GM12878 (cell line): ENCODE measurements at regions not wholly inside any gene's neighbourhood (a gene's known extent, or its start where the extent isn't known, plus 50 kb on each side); places are given as distances from the start of the nearest gene placed in this dataset.
A peak's percentile ranks its signal among the peaks of the same experiment; 100 is the strongest.

Source experiments
- ATAC-seq: fragments of 200-7000 bp; cut with Tn5 transposase; 3 replicates; pipeline ENCODE4 v1.9.1; 2020; ENCODE audit warnings: mild to moderate bottlenecking, moderate library complexity
- BruUV-seq: library from RNA; stranded (reverse); fragments of 400-500 nt; replicated peaks from 2 replicates; lab custom pipeline; 2021; lab: Mats Ljungman, UMichigan
- CTCF ChIA-PET: fragments of 300-600 bp; sonication (Branson Sonifier 250); formaldehyde crosslinking; extraction: SDS; loops from one replicate; lab custom pipeline; 2021; ENCODE audit warnings: inconsistent platforms; lab: Yijun Ruan, JAX
- POLR2A ChIA-PET: fragments of 350-600 bp; formaldehyde crosslinking; extraction: SDS; loops from one replicate; lab custom pipeline; 2021; ENCODE audit warnings: inconsistent platforms; lab: Charles Lee
- RAD21 ChIA-PET: fragments of 300-600 bp; sonication (Branson Sonifier 250); formaldehyde crosslinking; loops from one replicate; lab custom pipeline; 2023; ENCODE audit warnings: antibody characterized with exemption; ENCODE audit not compliant: unreplicated experiment; lab: Charles Lee
- SMC1A ChIA-PET: fragments of 300-600 bp; sonication (Branson Sonifier 250); formaldehyde crosslinking; loops from one replicate; lab custom pipeline; 2023; ENCODE audit not compliant: unreplicated experiment, uncharacterized antibody; lab: Charles Lee
- DNase-seq: peaks from one replicate; pipeline ENCODE4 v3.0.0-alpha.2; 2011; ENCODE audit warnings: low read depth, low spot score
- FAIRE-seq: peaks from 3 replicates; lab custom pipeline; 2011; peaks lifted over from hg19 to GRCh38; lab: Jason Lieb, UNC
- H2AFZ ChIP-seq: 2 replicates; pipeline ENCODE4 v1.6.0; 2011; ENCODE audit warnings: low read depth, low read length, control low read depth; ENCODE audit not compliant: control insufficient read depth
- H3K27ac ChIP-seq: 2 replicates; pipeline ENCODE4 v1.5.1; 2011; ENCODE audit warnings: control low read depth; ENCODE audit not compliant: control insufficient read depth, insufficient read depth
- H3K27me3 ChIP-seq, 2 experiments: replicated peaks in 1 of 2; 2 replicates each; pipeline versions ENCODE4 v1.6.0 to v1.6.1; 2011; ENCODE audit warnings: low read length in 1 of 2; ENCODE audit not compliant: control insufficient read depth in 2 of 2, insufficient read depth in 2 of 2
- H3K36me3 ChIP-seq, 2 experiments: 2 replicates each; pipeline ENCODE4 v1.5.1; 2011; ENCODE audit warnings: low read length in 1 of 2; ENCODE audit not compliant: control insufficient read depth in 2 of 2, insufficient read depth in 2 of 2
- H3K4me1 ChIP-seq: 2 replicates; pipeline ENCODE4 v1.6.1; 2011; ENCODE audit warnings: mild to moderate bottlenecking, low read length, moderate library complexity, mixed read lengths; ENCODE audit not compliant: control insufficient read depth, insufficient read depth
- H3K4me2 ChIP-seq: 2 replicates; pipeline ENCODE4 v1.6.0; 2011; ENCODE audit warnings: control low read depth; ENCODE audit not compliant: control insufficient read depth, insufficient read depth
- H3K4me3 ChIP-seq: fragments of 200-600 bp; sonication (generic); 2 replicates; pipeline ENCODE4 v1.5.1; 2016
- H3K79me2 ChIP-seq: 2 replicates; pipeline ENCODE4 v1.6.0; 2011; ENCODE audit warnings: low read length; ENCODE audit not compliant: control insufficient read depth, insufficient read depth
- H3K9ac ChIP-seq: 2 replicates; pipeline ENCODE4 v1.8.0; 2011; ENCODE audit warnings: low read length, control low read depth, mixed read lengths; ENCODE audit not compliant: control insufficient read depth, insufficient read depth
- H3K9me3 ChIP-seq: replicated peaks from 3 replicates; pipeline ENCODE4 v1.5.1; 2011; ENCODE audit warnings: mild to moderate bottlenecking, low read length; ENCODE audit not compliant: control insufficient read depth, insufficient read depth
- H4K20me1 ChIP-seq: 2 replicates; pipeline ENCODE4 v1.6.0; 2011; ENCODE audit not compliant: control insufficient read depth, insufficient read depth
- BMI1 ChIP-seq: fragments of 450-650 bp; IDR thresholded peaks from 2 replicates; pipeline ENCODE4 v1.6.1; 2016; ENCODE audit warnings: mild to moderate bottlenecking, moderate library complexity, borderline replicate concordance
- EED ChIP-seq: sonication (generic); IDR thresholded peaks from 2 replicates; pipeline ENCODE4 v1.6.1; 2016; ENCODE audit warnings: antibody characterized with exemption, low read depth
- HCFC1 ChIP-seq: fragments of 150-350 bp; IDR thresholded peaks from 2 replicates; pipeline ENCODE4 v1.6.1; 2014; ENCODE audit warnings: low read length
- MTA3 ChIP-seq: IDR thresholded peaks from 2 replicates; pipeline ENCODE4 v1.6.1; 2012; ENCODE audit warnings: low read length, inconsistent platforms, borderline replicate concordance
- NFYB ChIP-seq: IDR thresholded peaks from 2 replicates; pipeline ENCODE4 v1.6.1; 2011; ENCODE audit warnings: low read depth, mild to moderate bottlenecking, low read length, improper control_type of control experiment, moderate library complexity; ENCODE audit not compliant: insufficient read depth
- NRF1 ChIP-seq: conservative IDR thresholded peaks from 2 replicates; pipeline ENCODE4 v1.6.1; 2011; ENCODE audit warnings: mild to moderate bottlenecking, low read depth, low read length, improper control_type of control experiment
- WGBS: methylation state at CpG from one replicate; pipeline ENCODE4 v1.1.6; 2016; ENCODE audit warnings: low lambda C conversion rate; ENCODE audit not compliant: insufficient replicate concordance, insufficient coverage; ENCODE audit errors: missing lambda C conversion rate; 5-methylcytosine and 5-hydroxymethylcytosine counted together
- in situ Hi-C: fragments of 300-500 bp; cut with MboI; formaldehyde crosslinking; loops from 9 replicates; pipeline ENCODE4 v1.14.3; 2018; ENCODE audit warnings: mixed read lengths
- intact Hi-C: fragments of 100-400 bp; cut with micrococcal nuclease; formaldehyde crosslinking; loops from one replicate; pipeline ENCODE4 v1.14.2; 2022; ENCODE audit not compliant: unreplicated experiment
- TF ChIP-seq, protein P1 (sequence below): fragments of 450-650 bp; IDR thresholded peaks from 2 replicates; pipeline ENCODE4 v1.6.1; 2018; ENCODE audit warnings: borderline replicate concordance, mild to moderate bottlenecking; ENCODE audit not compliant: partially characterized antibody
- TF ChIP-seq, protein P2 (sequence below): fragments of 450-650 bp; formaldehyde crosslinking; IDR thresholded peaks from 2 replicates; pipeline ENCODE4 v1.4.0; 2022; ENCODE audit warnings: mild to moderate bottlenecking, moderate library complexity

DNA sequence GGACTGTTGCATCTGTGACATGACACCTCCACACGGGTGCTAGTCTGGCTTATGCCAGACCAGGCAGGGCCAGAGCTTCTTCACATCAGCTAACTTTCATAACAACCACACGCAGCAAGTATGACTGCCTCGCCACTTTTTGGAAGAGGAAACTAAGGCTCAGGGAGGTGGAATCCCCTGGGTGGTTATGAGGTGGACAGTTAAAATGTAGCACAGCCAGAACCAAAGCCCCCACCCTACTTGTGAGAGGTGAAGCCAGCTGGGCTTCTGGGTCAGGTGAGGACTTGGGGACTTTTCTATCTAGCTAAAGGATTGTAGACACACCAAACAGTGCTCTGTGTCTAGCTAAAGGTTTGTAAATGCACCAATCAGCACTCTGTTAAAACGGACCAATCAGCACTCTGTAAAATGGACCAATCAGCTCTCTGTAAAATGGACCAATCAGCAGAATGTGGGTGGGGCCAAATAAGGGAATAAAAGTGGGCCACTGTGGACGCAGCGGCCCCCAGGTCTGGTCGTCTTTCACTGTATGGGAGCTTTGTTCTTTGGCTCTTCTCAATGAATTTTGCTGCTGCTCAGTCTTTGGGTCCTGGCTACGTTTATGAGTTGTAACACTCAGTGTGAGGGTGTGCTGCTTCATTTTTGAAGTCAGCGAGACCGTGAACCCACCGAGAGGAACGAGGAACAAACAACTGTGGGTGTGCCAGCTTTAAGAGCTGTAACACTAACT lies 171.0 kb downstream of the PTPN20 start:
- ChIA-PET SMC1A (interaction anchor here (0.7 kb wide), 1 partner anchor 55 kb away, joined by 3 read pairs; no protein-coding TSS in a partner anchor), CTCF (interaction anchor here (0.6 to 3.0 kb wide), 2 partner anchors 17 to 35 kb away, joined by 5 to 11 read pairs; no protein-coding TSS in a partner anchor), POLR2A (no interaction called here), RAD21 (interaction anchor here (1.3 kb wide), 1 partner anchor 230 kb away, joined by 4 read pairs; no protein-coding TSS in a partner anchor)
- no peak for FAIRE-seq
- no peak overlapping the region for H3K4me2 ChIP-seq
- no peak for ATAC-seq
- BruUV-seq: no TSS peak
- H3K27ac ChIP-seq: no peak overlapping the region
- H3K27me3 ChIP-seq: no peaks in the 10 kb centered on the region; a peak in 1 of 4 replicates
- no peaks in the 10 kb centered on the region for H3K36me3 ChIP-seq
- no peak overlapping the region for H3K9ac ChIP-seq
- no peaks in the 10 kb centered on the region for H3K4me1 ChIP-seq
- H3K4me3 ChIP-seq: no peak overlapping the region
- H3K9me3 ChIP-seq: no peaks in the 10 kb centered on the region; the same call in 2 of the 3 replicates
- in situ Hi-C loops (no loop called here), intact Hi-C loops (no loop called here)
- WGBS: 37% methylated on average over 12 of the region's 12 CpGs
- no peaks in the 10 kb centered on the region for H4K20me1 ChIP-seq
- H3K79me2 ChIP-seq: no peaks in the 10 kb centered on the region
- peak; percentile 61 for TF ChIP-seq NFYB
- no peak for TF ChIP-seq BMI1
- H2AFZ ChIP-seq: no peak overlapping the region
- no peak for DNase-seq

DNA sequence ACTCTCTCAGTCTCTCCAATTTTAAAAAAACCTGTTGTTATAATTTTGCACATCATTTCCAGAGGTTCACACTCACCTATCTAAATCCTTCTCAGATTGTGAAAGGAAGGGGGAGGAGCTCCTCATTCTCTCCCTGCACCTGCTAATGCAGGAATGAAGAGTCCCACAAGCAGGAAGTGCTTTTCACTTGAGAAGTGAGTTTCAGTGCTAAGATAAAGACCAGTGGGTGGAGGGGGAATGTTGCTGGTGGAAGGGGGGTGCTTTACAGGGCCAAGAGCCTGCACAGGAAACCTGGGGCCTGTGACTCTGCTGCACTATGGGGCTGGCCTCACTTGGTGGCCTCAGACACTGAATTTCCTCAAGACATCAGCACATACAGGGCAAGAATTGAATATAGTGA lies 176.4 kb downstream of the PTPN20 start:
- no peak for TF ChIP-seq NRF1
- TF ChIP-seq MTA3: no peak
- TF ChIP-seq, protein P1, sequence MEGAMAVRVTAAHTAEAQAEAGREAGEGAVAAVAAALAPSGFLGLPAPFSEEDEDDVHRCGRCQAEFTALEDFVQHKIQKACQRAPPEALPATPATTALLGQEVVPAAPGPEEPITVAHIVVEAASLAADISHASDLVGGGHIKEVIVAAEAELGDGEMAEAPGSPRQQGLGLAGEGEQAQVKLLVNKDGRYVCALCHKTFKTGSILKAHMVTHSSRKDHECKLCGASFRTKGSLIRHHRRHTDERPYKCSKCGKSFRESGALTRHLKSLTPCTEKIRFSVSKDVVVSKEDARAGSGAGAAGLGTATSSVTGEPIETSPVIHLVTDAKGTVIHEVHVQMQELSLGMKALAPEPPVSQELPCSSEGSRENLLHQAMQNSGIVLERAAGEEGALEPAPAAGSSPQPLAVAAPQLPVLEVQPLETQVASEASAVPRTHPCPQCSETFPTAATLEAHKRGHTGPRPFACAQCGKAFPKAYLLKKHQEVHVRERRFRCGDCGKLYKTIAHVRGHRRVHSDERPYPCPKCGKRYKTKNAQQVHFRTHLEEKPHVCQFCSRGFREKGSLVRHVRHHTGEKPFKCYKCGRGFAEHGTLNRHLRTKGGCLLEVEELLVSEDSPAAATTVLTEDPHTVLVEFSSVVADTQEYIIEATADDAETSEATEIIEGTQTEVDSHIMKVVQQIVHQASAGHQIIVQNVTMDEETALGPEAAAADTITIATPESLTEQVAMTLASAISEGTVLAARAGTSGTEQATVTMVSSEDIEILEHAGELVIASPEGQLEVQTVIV: no peak
- no peak for TF ChIP-seq HCFC1
- no peak for TF ChIP-seq EED
- TF ChIP-seq, protein P2, sequence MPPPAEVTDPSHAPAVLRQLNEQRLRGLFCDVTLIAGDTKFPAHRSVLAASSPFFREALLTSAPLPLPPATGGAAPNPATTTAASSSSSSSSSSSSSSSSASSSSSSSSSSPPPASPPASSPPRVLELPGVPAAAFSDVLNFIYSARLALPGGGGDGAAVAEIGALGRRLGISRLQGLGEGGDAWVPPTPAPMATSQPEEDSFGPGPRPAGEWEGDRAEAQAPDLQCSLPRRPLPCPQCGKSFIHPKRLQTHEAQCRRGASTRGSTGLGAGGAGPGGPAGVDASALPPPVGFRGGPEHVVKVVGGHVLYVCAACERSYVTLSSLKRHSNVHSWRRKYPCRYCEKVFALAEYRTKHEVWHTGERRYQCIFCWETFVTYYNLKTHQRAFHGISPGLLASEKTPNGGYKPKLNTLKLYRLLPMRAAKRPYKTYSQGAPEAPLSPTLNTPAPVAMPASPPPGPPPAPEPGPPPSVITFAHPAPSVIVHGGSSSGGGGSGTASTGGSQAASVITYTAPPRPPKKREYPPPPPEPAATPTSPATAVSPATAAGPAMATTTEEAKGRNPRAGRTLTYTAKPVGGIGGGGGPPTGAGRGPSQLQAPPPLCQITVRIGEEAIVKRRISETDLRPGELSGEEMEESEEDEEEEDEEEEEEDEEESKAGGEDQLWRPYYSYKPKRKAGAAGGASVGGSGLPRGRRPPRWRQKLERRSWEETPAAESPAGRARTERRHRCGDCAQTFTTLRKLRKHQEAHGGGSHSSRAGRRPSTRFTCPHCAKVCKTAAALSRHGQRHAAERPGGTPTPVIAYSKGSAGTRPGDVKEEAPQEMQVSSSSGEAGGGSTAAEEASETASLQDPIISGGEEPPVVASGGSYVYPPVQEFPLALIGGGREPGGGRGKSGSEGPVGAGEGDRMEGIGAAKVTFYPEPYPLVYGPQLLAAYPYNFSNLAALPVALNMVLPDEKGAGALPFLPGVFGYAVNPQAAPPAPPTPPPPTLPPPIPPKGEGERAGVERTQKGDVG (CRISPR knock-in tag): no peak
- Histone ChIP-seq H3K9ac (no peak overlapping the region), H3K79me2 (no peaks in the 10 kb centered on the region), H3K4me2 (no peak overlapping the region), H3K4me1 (no peaks in the 10 kb centered on the region), H3K27ac (no peak overlapping the region), H3K36me3 (no peaks in the 10 kb centered on the region), H3K9me3 (no peaks in the 10 kb centered on the region), H2AFZ (no peak overlapping the region), H4K20me1 (no peaks in the 10 kb centered on the region; the same call in 1 of the 2 replicates), H3K27me3 (no peaks in the 10 kb centered on the region), H3K4me3 (no peak overlapping the region)
- ATAC-seq (no peak), DNase-seq (no peak), FAIRE-seq (no peak)
- in situ Hi-C loops (no loop called here), intact Hi-C loops (no loop called here)
- BruUV-seq: no TSS peak
- ChIA-PET CTCF (no interaction called here), RAD21 (no interaction called here), POLR2A (no interaction called here), SMC1A (interaction anchor here (0.7 to 2.8 kb wide), 2 partner anchors 17 to 33 kb away, joined by 3 to 6 read pairs; no protein-coding TSS in a partner anchor)
